Globus pallidus (tissue), 1 donor: ENCODE measurements at regions not wholly inside any gene's neighbourhood (a gene's known extent, or its start where the extent isn't known, plus 50 kb on each side); places are given as distances from the start of the nearest gene placed in this dataset.
"Not testable (repeated sequence)": the region's sequence is repeated elsewhere in the genome, so short reads cannot be mapped to it uniquely, and the experiment has no call there.

Experiments
- DNase-seq: peaks from one replicate; pipeline ENCODE4 v3.0.0-alpha.2; 2015; ENCODE audit warnings: low spot score

DNA sequence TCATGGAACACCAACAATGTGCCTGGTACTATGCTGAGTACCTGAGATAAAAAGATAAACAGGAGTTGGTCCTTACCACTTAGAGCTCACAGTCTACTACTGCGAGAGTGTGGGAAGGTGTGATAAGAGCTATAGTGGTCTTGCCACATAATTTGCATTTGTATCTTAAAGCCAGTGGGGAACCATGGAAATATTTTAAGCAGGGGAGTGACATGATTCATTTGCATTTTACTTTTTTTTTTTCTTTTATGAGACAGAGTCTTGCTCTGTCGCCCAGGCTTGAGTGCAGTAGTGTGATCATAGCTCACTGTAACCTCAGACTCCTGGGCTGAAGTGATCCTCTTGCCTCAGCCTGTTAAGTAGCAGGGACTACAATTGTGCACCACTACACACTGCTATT lies 54.2 kb upstream of the FAM72C start:
- DNase-seq, result not testable (repeated sequence)

DNA sequence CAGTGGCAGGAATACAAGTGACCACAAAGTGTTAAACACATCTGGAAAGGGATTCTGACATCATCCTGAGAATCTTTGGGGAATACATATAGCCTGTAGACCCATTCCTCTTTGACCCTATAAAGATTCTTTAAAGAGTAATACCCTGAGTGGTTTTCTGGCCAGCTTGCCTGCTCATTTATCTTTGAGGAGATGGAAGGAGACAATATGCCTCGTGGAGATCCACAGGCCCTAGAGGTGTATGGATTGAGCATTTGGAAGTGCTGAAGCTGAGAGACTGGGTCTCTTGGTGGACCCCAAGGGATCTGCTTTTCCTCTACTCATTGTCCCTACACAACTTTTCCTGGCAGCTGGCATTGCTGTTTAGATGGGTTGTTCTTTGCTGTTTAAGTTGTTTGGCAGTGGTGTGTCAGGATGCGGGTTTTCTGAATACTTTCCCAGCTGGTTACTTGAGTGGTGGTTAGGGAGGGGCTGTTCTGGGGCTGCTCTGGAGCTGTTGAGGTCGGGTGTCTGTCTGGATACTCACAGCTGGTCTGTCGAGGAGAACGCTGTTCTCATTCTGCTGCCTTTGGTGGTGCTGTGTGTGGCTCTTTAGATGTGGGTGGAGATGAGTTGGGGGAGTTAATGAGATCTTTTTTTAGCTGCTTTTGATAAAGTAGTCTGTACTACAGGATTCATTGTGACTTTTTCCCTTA lies 50.1 kb upstream of the FAM72C start:
- not testable (repeated sequence) for DNase-seq
